Stimulated activated CD4-positive, alpha-beta T cell treated with anti-CD3 and anti-CD28 coated beads, Interleukin-12 subunit alpha, Interleukin-12 subunit beta, amount 100 ng/mL, for 4 hours (primary cell): ENCODE measurements at regions not wholly inside any gene's neighbourhood (a gene's known extent, or its start where the extent isn't known, plus 50 kb on each side); places are given as distances from the start of the nearest gene placed in this dataset.
A peak's percentile ranks its signal among the peaks of the same experiment; 100 is the strongest.
"Not testable (repeated sequence)": the region's sequence is repeated elsewhere in the genome, so short reads cannot be mapped to it uniquely, and the experiment has no call there.

Experiments used
- DNase-seq: peaks from one replicate; pipeline ENCODE4 v3.0.0-alpha.2; 2020

DNA sequence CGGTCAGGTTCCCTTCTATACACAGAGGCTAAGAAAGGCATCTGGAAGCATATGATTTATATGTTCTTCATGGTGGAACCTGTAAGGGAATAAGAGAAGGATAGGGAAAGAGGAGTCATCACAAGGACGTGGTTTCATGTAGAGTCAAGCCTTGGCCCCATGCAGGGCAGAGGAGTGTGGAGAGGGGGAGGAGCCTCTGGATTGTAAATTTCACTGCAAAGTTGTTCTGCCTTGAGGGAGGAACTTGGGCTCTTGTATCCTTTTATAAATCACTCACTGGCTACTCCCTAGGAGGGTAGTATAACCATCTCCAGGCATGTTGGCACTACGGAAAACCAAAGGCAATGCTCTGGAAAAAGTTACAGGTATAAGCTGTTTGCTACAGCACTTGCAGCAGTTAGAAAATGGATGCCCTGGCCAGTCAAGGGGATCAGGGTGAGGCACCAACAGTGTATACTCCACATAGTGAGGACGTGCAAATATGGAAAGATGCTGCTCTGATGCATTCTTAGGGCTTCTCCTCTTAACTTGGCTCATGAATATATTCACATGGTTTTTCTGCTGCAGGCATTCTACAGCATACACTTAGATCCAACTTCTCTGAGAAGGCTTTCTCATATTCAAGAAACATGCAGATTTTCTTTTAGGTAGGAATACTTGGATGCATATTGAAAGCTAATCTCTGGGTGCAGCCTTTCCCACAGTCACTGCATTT lies 60.3 kb upstream of the ZNF81 start:
- DNase-seq, result no peak

- DNase-seq, result no peak
Measured at GRCh38 chrX:47772764-47773163, 63.9 kb upstream of the ZNF81 start.

DNA sequence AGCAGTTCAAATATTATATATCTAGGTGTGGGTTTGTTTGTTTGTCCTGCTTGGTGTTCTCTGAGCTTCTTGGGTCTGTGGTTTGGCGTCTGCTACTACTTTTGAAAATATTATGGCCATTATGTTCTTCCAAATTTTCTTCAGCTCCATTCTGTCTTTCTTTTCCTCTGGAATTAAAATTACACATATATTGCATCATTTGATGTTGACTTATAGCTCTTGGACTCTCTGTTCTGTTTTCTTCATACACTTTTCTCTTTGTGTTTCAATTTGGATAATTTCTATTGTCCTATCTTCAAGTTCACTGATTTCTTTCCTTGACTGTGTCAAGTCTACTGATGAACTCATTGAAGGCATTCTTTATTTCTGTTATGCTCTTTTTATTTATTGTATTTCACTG lies 65.2 kb upstream of the ZNF81 start:
- no peak for DNase-seq

GRCh38 chrX:47762826-47763225 lies 73.9 kb upstream of the ZNF81 start:
- not testable (repeated sequence) for DNase-seq

GRCh38 chrX:47752685-47753084 lies 84.0 kb upstream of the ZNF81 start:
- DNase-seq, result no peak

- peak; percentile 19 for DNase-seq
Measured at GRCh38 chrX:47751670-47752069, 85.0 kb upstream of the ZNF81 start.

DNA sequence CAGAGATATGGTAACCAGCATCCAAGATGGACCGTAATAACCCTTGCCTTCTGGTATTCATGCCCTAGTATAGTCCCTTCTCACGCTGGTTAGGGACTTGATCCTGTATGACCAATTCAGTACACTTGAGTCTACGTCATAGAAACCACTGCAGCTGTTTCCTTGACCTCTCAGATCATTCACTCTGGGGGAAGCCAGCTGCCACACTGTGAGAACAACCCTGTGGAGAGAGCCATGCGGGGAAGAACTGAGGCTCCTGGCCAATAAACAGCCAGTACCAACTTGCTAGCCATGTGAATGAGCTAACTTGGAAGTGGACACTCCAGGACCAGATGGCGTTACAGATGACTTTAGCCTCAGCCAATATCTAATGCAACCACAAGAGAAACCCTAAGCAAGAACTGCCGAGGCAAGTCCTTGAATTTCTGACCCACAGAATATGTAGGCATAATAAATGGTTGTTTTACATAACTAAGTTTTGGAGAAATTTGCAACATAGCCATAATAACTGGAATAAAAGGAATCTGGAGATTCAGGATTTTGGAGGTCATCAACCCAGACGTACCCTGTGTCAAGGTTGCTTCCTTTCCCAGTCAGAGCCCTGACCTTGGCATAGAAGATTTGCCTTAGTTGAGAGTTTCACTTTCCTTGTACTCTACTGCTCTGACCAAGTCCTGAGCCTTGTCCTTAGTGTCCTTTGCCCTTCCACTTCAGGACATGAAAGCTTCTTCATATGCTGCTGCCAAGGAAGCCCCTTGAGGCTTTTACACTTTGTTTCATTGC lies 87.3 kb upstream of the ZNF81 start:
- DNase-seq, result no peak

- DNase-seq, result no peak
Measured at GRCh38 chrX:47748576-47748975, 88.1 kb upstream of the ZNF81 start.

GRCh38 chrX:47746446-47746845 lies 87.5 kb upstream of the UXT start:
- no peak for DNase-seq

DNA sequence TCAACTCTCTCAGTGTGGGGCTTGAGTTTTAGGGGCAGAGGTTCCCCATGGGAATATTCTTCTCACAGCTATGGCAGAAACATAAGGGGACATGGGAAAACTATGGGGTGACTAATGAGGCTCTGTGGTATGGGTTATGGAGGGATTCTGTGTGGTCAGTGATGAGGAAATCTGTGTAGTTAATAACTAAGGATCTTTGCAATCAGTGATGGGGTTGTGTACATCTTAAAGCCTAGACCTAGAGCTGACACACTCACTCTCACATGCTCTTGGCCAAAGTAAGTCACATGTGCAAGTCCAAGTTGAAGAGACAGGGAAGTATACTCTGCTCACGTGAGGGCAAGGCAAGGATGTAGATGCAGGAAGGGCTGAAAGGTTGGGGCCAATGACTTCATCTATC lies 86.4 kb upstream of the UXT start:
- no peak for DNase-seq

DNA sequence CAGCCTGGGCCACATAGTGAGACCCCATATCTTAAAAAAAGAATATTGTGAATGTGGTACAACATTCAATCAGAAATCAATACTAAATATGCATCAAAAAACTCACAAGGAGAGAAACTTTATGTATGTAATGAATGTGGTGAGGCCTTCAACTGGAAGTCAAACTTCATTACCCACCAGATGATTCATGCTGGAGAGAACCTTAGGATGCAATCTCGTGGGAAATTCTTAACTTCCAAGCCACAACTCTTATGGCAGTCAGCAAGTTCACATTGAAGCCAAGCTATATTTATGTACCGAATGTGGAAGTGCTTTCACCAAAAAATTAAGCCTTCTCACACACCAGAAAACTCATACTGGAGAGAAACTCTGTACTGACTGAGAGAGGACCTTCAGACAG lies 84.5 kb upstream of the UXT start:
- DNase-seq, result no peak

- not testable (repeated sequence) for DNase-seq
Measured at GRCh38 chrX:47738870-47739269, 79.9 kb upstream of the UXT start.

GRCh38 chrX:47723689-47724088 lies 64.7 kb upstream of the UXT start:
- DNase-seq, result peak; percentile 10

DNA sequence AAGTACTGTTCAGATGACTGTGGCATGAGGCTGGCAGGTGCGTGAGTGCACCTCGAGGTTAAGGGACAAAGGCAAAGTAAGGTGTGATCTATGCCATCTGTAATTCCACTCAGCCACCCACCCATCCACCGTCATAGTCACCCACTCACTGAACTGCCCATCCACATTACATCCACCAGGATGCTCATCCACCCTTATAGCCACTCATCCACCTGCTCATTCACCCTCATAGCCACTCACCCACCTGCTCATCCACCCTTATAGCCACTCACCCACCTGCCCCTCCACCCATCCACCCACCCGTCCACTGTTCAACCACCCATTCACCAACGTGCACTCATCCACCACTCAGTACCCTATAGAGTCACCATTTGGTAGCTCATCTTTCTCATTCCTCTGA lies 64.1 kb upstream of the UXT start:
- DNase-seq, result no peak

DNA sequence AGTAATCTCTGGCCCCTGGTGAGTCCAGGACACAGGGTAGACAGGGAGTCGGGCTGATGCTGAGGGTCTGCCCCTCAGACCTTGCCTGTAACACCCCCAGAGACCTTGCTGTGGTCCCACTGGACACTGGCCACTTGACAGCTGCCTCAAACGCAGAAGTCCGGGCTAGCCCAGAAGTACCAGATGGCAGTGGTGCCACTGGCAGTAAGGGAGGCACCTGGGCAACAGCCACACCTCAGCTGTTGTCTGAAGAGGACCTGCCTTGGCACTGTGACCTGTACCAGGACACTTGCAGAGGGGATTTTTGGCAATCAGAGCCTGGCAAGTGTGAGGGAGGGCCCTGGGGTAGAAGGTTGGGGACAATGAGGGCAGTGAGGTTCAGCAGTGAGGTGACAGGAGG lies 63.3 kb upstream of the UXT start:
- DNase-seq, result no peak

- DNase-seq, result not testable (repeated sequence)
Measured at GRCh38 chrX:47715078-47715477, 56.1 kb upstream of the UXT start.

DNA sequence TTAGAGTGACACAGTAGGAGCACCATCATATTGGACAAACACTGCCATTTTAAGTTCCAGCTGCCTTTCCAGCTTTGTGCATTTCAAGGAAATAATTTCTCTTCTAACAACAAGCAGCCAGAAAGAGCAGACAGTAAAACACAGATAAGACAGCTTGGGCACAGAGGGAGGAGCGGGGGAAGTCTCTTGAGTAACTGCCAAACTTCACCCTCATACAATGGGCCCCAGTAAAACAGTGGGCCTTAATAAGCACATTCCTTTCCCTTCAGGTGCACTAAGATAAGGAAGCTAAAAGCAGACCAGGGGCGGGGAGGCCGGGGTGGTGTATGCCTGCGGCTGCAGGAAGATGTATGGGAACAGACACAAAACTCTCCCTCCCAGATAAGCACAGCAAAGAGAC lies 53.7 kb upstream of the UXT start:
- DNase-seq, result not testable (repeated sequence)

DNA sequence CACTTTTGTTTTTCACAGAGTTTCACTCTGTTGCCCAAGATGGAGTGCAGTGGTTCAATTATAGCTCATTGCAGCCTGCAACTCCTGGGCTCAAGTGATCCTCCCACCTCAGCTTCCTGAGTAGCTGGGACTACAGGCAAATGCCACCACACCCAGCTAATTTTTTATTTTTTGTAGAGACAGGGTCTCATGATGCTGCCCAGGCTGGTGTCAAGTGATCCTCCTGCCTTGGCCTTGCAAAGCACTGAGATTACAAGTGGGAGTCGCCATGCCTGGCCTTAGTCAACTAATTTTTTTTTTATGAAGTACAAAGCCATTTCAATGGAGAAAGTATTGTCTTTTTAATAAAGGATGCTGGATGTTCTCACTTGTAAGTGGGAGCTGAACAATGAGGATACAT lies 51.3 kb upstream of the UXT start:
- no peak for DNase-seq
